GM12872 (cell line): ENCODE measurements at regions not wholly inside any gene's neighbourhood (a gene's known extent, or its start where the extent isn't known, plus 50 kb on each side); places are given as distances from the start of the nearest gene placed in this dataset.

ENCODE experiments used
- CTCF ChIP-seq: IDR thresholded peaks from 3 replicates; pipeline ENCODE4 v1.5.1; 2011; ENCODE audit warnings: low read depth, mild to moderate bottlenecking, low read length, moderate library complexity; ENCODE audit not compliant: insufficient read depth

DNA sequence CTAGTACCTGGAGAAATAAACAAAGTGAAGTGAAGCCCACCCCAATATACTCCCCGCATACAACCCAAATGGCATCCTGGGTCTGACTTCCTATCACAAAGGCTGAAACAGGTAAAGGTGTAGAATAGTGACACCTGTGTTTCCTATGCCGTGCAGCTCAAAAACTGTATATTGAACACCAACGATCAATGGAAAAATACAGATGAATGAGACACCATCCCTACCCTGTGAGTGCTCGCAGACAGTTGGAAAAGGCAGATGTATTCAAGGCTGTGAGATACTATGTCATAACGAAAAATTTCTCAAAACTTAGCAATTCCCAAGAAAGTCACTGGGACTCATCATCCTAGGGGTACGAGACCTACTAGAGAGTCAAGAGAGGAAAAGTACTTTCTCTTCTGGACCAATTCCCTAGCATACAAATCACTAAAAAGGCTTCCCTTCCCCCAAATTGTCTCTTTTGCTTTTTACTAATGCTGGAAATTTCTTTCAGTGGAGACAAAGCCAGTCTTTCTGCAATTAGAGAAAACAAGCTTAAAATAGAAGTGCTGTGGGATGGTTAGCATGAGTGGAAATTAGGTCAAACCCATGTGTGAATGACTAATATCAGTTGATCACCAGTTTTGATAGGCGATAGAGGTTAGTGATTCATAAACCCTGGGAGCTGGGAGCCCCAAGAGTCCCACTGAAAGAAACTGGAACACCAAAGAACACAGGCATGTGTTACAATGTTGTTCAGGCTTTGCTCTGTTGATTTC is 249.7 kb downstream of the SPTSSA start:
- no peak for TF ChIP-seq CTCF

DNA sequence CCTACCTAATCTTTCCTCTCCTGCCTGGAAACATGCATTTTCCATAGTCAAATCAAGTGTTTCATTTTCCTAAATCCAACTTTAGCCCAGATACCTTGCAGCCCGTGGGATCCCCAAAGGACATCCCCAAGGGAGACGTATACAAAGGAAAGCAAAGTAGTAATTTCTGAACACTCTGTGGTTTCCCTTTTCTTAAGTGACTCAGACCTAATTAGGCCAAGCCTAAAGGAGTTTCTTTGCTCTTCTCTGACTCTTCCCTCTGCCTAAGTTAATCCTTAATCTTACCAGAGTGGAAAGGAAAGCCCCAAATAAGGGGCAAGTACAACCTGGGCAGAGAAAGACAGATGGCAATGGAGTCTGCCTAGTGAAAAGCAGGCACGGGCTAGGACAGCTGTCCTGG is 250.3 kb downstream of the SPTSSA start:
- TF ChIP-seq CTCF, result no peak

DNA sequence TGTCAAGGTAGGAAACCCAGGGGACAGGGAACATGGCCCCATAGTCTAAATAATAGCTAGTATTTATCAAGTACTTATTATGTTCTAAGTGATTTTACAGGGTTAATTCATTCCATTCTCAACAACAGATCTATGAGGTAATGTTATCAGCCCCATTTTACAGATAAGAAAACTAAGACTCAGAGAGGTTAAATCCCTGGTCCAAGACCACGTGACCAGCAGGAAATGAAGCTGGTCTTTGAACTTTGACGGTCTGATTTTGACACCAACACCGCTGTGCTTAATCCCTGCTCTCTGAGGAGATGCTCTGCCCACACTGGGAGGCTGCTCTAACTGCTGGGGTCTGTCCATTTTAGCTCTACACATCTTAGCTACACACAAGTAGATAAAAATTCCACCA is 253.5 kb downstream of the SPTSSA start:
- TF ChIP-seq CTCF, result no peak

DNA sequence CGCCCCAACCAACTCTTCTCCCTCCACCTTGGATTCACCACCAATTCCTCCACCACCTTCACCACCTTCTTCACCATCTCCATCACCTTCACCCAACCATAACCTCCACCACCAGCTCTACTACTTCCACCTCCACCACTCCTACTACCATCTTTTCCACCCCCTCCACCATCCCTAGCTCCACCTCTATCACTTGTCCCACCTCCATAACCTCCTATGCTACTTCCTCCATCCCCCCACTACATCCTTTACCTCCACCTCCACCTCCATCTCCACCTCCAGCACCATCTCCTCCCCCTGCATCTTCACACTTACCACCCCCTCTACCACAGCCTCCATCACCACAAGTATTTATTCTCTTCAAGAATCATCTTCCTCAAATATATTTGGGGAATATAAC is 254.9 kb upstream of the EGLN3 start:
- TF ChIP-seq CTCF, result no peak

GRCh38 chr14:34204774-34205173 is 253.9 kb upstream of the EGLN3 start:
- TF ChIP-seq CTCF, result no peak

DNA sequence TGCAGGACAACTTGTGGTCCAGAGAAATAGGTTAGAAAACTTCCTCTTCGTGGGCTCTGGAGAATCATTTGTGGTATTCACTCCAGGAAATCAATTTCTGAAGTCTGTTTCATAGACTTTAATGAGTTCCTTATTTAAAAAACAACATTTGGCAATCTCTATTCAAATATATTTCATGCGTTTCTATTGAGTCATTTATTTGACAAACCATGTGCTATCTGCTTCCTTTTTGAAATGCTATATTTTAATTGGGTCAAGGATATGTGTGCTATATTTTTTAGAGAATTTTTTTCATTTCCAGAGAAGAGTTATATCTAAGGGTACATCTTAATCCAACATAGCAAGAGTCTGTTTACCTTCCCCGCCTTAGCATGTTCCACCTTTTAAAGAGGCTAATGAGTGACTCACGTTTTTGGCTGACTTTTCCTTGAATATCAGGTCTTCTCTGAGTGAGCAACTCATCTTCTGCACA is 252.4 kb upstream of the EGLN3 start:
- TF ChIP-seq CTCF, result no peak

GRCh38 chr14:34201909-34202637 is 251.2 kb upstream of the EGLN3 start:
- TF ChIP-seq CTCF, result no peak
